Tibial artery (tissue), 4 donors: ENCODE measurements at regions not wholly inside any gene's neighbourhood (a gene's known extent, or its start where the extent isn't known, plus 50 kb on each side); places are given as distances from the start of the nearest gene placed in this dataset.

Experiments
- DNase-seq, 2 donors: peaks; one replicate each; pipeline ENCODE4 v3.0.0-alpha.2; 2019
- H3K27ac ChIP-seq, 2 donors: fragments of 200-600 bp; sonication (generic) in 1 of 2; 1 replicate in 1 of 2; 2 replicates in 1 of 2; pipeline ENCODE4 v1.5.1; 2018 to 2019; ENCODE audit warnings: mild to moderate bottlenecking in 1 of 2
- H3K27me3 ChIP-seq, 2 donors: fragments of 200-600 bp; sonication (generic) in 1 of 2; one replicate each; pipeline versions ENCODE4 v1.5.1 to v1.6.0; 2016 to 2019
- H3K36me3 ChIP-seq, 3 donors: fragments of 200-600 bp; sonication (generic) in 2 of 3; one replicate each; pipeline ENCODE4 v1.5.1; 2016 to 2019; ENCODE audit warnings: mild to moderate bottlenecking in 2 of 3
- H3K4me1 ChIP-seq, 4 donors: fragments of 200-600 bp; sonication (generic) in 2 of 4; 1 replicate in 3 of 4; 2 replicates in 1 of 4; pipeline ENCODE4 v1.5.1; 2016 to 2019
- H3K4me3 ChIP-seq, 2 donors: fragments of 200-600 bp; sonication (generic) in 1 of 2; 1 replicate in 1 of 2; 2 replicates in 1 of 2; pipeline ENCODE4 v1.5.1; 2018 to 2019; ENCODE audit warnings: mild to moderate bottlenecking in 2 of 2
- H3K9me3 ChIP-seq, 3 donors: fragments of 200-600 bp; sonication (generic) in 1 of 3; one replicate each; pipeline ENCODE4 v1.5.1; 2016 to 2019
- intact Hi-C: fragments of 100-400 bp; cut with DNase I; formaldehyde crosslinking; loops from one replicate; pipeline ENCODE4 v1.15.0; 2023; ENCODE audit warnings: low total_unique reads
- TF ChIP-seq, protein P1 (sequence below), 2 experiments: fragments of 200-600 bp in 1 of 2; fragments of 450-650 bp in 1 of 2; IDR thresholded peaks; one replicate each; pipeline ENCODE4 v1.5.1; 2017 to 2019; ENCODE audit warnings: antibody characterized with exemption in 2 of 2, mild to moderate bottlenecking in 1 of 2, moderate library complexity in 1 of 2

DNA sequence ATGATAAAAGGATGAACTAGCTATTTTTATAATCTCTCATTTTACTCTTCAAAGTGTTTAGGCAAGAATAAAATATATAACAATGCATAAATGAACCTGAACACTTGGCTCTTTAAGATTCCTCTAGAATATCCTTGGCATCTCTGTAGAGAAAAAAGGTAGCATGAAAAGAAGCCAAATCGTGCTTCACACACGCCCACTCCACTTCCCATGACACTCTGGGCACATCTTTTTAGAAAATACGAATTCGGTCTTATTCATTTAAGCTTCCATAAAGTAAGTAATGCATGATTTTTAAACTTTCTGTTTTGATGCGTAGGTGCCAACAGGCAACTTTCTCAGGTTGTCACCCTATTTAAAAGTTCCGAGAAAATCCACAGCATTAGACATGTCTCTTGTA, 73.6 kb upstream of the SORBS2 start:
- intact Hi-C loops = no loop called here
- DNase-seq = no peak
- Histone ChIP-seq H3K27me3 (no peaks in the 10 kb centered on the region), H3K4me3 (no peak overlapping the region), H3K9me3 (peaks cover 0 to 8% (median 0%) of the 10 kb centered on the region in 3 donors), H3K4me1 (peaks cover 0 to 10% (median 0%) of the 10 kb centered on the region in 4 donors), H3K27ac (no peak overlapping the region), H3K36me3 (no peaks in the 10 kb centered on the region)
- TF ChIP-seq, protein P1, sequence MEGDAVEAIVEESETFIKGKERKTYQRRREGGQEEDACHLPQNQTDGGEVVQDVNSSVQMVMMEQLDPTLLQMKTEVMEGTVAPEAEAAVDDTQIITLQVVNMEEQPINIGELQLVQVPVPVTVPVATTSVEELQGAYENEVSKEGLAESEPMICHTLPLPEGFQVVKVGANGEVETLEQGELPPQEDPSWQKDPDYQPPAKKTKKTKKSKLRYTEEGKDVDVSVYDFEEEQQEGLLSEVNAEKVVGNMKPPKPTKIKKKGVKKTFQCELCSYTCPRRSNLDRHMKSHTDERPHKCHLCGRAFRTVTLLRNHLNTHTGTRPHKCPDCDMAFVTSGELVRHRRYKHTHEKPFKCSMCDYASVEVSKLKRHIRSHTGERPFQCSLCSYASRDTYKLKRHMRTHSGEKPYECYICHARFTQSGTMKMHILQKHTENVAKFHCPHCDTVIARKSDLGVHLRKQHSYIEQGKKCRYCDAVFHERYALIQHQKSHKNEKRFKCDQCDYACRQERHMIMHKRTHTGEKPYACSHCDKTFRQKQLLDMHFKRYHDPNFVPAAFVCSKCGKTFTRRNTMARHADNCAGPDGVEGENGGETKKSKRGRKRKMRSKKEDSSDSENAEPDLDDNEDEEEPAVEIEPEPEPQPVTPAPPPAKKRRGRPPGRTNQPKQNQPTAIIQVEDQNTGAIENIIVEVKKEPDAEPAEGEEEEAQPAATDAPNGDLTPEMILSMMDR (IDR thresholded peaks at IDR 0.05) = no peak

DNA sequence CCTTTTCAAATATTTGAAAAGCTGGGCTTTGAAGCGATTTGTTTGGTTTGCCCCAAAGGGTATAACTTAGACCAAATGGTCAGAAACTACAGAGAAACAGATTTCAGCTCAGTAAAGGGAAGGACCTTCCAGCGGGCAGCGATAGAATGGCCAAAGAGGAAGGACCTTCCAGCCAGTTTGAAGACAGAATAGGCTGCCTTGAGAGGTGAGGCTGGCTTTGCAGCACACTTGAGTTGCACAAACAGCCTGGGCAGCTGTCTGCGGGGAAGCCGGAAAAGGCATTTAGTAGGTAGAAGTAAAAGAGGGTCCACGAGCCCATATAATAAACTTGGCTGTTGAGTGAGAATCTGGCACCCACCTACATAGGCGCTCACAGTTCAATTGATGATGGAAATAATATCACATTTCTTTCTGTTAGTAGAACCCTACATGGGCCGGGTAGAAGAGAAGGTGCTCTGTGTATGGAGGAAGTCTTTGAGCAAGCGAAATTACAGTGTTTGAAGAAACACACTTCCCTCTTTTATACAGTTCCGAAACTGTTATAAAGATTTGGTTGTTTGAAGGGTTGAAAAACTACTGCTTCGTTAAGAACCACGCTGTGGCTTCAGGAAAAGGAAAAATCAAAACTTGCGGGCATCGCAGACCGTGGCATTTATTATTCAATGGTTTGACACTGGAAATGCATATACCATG, 75.0 kb upstream of the SORBS2 start:
- Histone ChIP-seq H3K4me1 (no peaks in the 10 kb centered on the region), H3K9me3 (peaks cover 0 to 8% (median 0%) of the 10 kb centered on the region in 3 donors), H3K27ac (no peak overlapping the region), H3K27me3 (no peaks in the 10 kb centered on the region), H3K4me3 (no peak overlapping the region), H3K36me3 (no peaks in the 10 kb centered on the region)
- TF ChIP-seq, protein P1 (IDR thresholded peaks at IDR 0.05) = no peak
- no peak for DNase-seq
- intact Hi-C loops = no loop called here

DNA sequence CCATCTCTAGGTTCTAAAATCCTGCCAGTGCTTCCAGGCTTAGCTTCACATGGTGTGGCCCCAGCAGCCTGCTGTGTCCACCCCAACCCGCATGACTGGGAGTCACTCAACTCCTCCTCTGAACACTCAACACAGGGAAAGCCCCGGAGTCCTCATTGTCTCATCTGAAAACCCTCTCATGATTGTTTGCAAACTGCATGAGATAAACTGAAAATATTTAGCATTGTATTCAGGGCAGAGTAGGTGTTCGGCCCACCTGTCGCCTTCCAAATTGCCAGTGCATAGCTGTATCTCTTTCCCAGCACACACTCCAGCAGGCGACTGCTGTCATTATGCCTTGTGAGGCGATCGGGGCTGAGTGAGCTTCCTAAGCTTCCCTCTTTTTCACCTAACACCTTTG, 76.7 kb upstream of the SORBS2 start:
- DNase-seq = no peak
- Histone ChIP-seq H3K4me3 (no peak overlapping the region), H3K27me3 (no peaks in the 10 kb centered on the region), H3K36me3 (no peaks in the 10 kb centered on the region), H3K4me1 (no peaks in the 10 kb centered on the region), H3K27ac (no peak overlapping the region), H3K9me3 (peaks cover 0 to 8% (median 0%) of the 10 kb centered on the region in 3 donors)
- TF ChIP-seq, protein P1 (IDR thresholded peaks at IDR 0.05) = no peak
- intact Hi-C loops = no loop called here

DNA sequence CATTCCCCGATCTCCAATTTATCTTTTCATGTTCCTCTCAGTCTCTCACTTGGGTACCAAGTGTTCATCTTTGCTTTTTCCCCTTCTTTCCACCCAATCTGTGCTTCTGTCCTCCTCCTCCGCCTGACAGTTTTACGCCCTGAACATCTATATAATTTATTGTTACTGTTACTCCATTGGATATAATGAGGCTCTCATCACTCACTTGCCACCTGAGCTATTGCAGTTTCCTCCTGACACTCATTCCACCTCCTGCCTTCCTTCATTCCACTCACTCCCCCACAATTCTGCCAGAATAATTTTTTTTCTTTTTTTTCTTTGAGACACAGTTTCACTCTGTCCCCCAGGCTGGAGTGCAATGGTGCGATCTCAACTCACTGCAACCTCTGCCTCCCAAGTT, 77.6 kb upstream of the SORBS2 start:
- intact Hi-C loops = no loop called here
- no peak overlapping the region for H3K4me3 ChIP-seq

DNA sequence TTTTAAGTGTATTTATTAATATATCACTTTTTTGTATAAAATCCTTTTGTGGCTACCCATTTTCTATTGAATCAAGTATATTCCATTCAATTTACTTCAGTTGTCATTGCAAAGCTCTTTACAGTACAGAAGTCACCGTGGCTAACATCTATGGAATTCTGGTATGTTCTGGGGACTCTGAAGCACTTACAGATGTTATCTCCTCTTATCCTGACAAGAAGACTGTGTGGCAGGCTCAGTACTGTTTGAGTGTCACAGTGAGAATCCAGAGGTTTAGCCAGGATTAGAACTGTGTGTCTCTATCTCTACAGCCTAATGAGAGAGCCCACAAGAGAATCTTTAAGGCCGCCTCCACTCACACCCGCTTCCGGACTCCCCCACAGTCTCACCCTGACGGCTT, 78.2 kb upstream of the SORBS2 start:
- H3K4me3 ChIP-seq = no peak overlapping the region
- intact Hi-C loops = no loop called here
- TF ChIP-seq, protein P1 (IDR thresholded peaks at IDR 0.05) = no peak
- no peaks in the 10 kb centered on the region for H3K4me1 ChIP-seq
- H3K27ac ChIP-seq = no peak overlapping the region
- peaks cover 0 to 8% (median 0%) of the 10 kb centered on the region in 3 donors for H3K9me3 ChIP-seq
- no peaks in the 10 kb centered on the region for H3K36me3 ChIP-seq
- H3K27me3 ChIP-seq = no peaks in the 10 kb centered on the region
- no peak for DNase-seq

More for the DNA sequence above, 77.6 kb upstream of the SORBS2 start:
- TF ChIP-seq, protein P1 (IDR thresholded peaks at IDR 0.05) = no peak
- Histone ChIP-seq H3K4me1 (no peaks in the 10 kb centered on the region), H3K27ac (no peak overlapping the region), H3K27me3 (no peaks in the 10 kb centered on the region), H3K9me3 (peaks cover 0 to 8% (median 0%) of the 10 kb centered on the region in 3 donors), H3K36me3 (no peaks in the 10 kb centered on the region)
- no peak for DNase-seq
